ENCODE measurements at regions not wholly inside any gene's neighbourhood (a gene's known extent, or its start where the extent isn't known, plus 50 kb on each side); places are given as distances from the start of the nearest gene placed in this dataset.

- TF ChIP-seq EZH2 (IDR thresholded peaks at IDR 0.05; ENCODE audit: borderline replicate concordance, low read depth, low read length, poor library complexity, severe bottlenecking), result no peak
- TF ChIP-seq, protein P1, sequence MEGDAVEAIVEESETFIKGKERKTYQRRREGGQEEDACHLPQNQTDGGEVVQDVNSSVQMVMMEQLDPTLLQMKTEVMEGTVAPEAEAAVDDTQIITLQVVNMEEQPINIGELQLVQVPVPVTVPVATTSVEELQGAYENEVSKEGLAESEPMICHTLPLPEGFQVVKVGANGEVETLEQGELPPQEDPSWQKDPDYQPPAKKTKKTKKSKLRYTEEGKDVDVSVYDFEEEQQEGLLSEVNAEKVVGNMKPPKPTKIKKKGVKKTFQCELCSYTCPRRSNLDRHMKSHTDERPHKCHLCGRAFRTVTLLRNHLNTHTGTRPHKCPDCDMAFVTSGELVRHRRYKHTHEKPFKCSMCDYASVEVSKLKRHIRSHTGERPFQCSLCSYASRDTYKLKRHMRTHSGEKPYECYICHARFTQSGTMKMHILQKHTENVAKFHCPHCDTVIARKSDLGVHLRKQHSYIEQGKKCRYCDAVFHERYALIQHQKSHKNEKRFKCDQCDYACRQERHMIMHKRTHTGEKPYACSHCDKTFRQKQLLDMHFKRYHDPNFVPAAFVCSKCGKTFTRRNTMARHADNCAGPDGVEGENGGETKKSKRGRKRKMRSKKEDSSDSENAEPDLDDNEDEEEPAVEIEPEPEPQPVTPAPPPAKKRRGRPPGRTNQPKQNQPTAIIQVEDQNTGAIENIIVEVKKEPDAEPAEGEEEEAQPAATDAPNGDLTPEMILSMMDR (conservative IDR thresholded peaks at IDR 0.05; ENCODE audit: low read depth, low read length), result no peak
- no TSS peak for BruUV-seq (replicated peaks)
- ChIA-PET POLR2A (ENCODE audit: low non-redundant PET) (no interaction called here), CTCF (no interaction called here)
- DNase-seq (ENCODE audit: low spot score), result no peak
- no peaks in the 10 kb centered on the region for H3K36me3 ChIP-seq (ENCODE audit: insufficient read depth, low read length, poor library complexity, severe bottlenecking)
- no peaks in the 10 kb centered on the region for H3K9me3 ChIP-seq (ENCODE audit: low read depth, low read length, poor library complexity, severe bottlenecking)
- no peak overlapping the region for H3K27ac ChIP-seq (ENCODE audit: low read depth, low read length, poor library complexity, severe bottlenecking)
- intact Hi-C loops (cut with micrococcal nuclease; ENCODE audit: unreplicated experiment), result no loop called here
- no peaks in the 10 kb centered on the region for H3K4me1 ChIP-seq (ENCODE audit: insufficient read depth, low read length, poor library complexity, severe bottlenecking)
- H3K4me3 ChIP-seq (ENCODE audit: low read depth, low read length, poor library complexity, severe bottlenecking), result no peak overlapping the region
- no peaks in the 10 kb centered on the region for H3K27me3 ChIP-seq (replicated peaks; ENCODE audit: insufficient read depth, low read depth, low read length, poor library complexity)
These were observed 791.0 kb upstream of the DIAPH2 start for GRCh38 chrX:95893636-95894035.

GRCh38 chrX:95903490-95903889 lies 781.2 kb upstream of the DIAPH2 start:
- ChIA-PET POLR2A (ENCODE audit: low non-redundant PET) (no interaction called here), CTCF (no interaction called here)
- no TSS peak for BruUV-seq (replicated peaks)
- Histone ChIP-seq H3K27me3 (replicated peaks; ENCODE audit: insufficient read depth, low read depth, low read length, poor library complexity) (no peaks in the 10 kb centered on the region), H3K4me3 (ENCODE audit: low read depth, low read length, poor library complexity, severe bottlenecking) (no peak overlapping the region), H3K36me3 (ENCODE audit: insufficient read depth, low read length, poor library complexity, severe bottlenecking) (no peaks in the 10 kb centered on the region), H3K9me3 (ENCODE audit: low read depth, low read length, poor library complexity, severe bottlenecking) (no peaks in the 10 kb centered on the region), H3K27ac (ENCODE audit: low read depth, low read length, poor library complexity, severe bottlenecking) (no peak overlapping the region), H3K4me1 (ENCODE audit: insufficient read depth, low read length, poor library complexity, severe bottlenecking) (no peaks in the 10 kb centered on the region)
- intact Hi-C loops (cut with micrococcal nuclease; ENCODE audit: unreplicated experiment), result loop anchor here (10.0 kb wide), 1 partner anchor 139 kb away; no protein-coding TSS in a partner anchor
- no peak for TF ChIP-seq EZH2 (IDR thresholded peaks at IDR 0.05; ENCODE audit: borderline replicate concordance, low read depth, low read length, poor library complexity, severe bottlenecking)
- TF ChIP-seq, protein P1 (conservative IDR thresholded peaks at IDR 0.05; ENCODE audit: low read depth, low read length), result 0 out of 2 replicates have a peak, but pooled peaks have one; percentile 16
- DNase-seq (ENCODE audit: low spot score), result peak; percentile 14

DNA sequence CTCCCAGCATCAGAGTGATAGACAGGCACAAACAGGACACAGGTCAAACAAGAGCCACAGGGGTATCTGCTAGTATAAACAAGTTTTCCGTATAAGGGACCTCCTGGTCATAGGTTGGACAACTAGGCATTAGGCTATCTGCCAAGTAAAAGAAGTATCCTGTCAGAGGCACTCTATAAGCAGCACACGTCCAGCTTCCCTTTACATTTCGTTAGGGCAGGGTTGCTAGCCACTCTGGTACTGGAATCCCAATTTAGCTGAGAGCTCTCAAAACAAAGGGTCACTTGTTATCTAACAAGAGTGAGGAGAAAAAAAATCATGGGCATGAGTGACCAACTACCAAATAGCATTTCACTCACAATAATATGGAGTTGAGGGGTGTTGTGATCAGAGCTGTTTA lies 780.7 kb upstream of the DIAPH2 start:
- Histone ChIP-seq H3K4me1 (ENCODE audit: insufficient read depth, low read length, poor library complexity, severe bottlenecking) (no peaks in the 10 kb centered on the region), H3K27ac (ENCODE audit: low read depth, low read length, poor library complexity, severe bottlenecking) (no peak overlapping the region), H3K4me3 (ENCODE audit: low read depth, low read length, poor library complexity, severe bottlenecking) (no peak overlapping the region), H3K9me3 (ENCODE audit: low read depth, low read length, poor library complexity, severe bottlenecking) (no peaks in the 10 kb centered on the region), H3K36me3 (ENCODE audit: insufficient read depth, low read length, poor library complexity, severe bottlenecking) (no peaks in the 10 kb centered on the region), H3K27me3 (replicated peaks; ENCODE audit: insufficient read depth, low read depth, low read length, poor library complexity) (no peaks in the 10 kb centered on the region)
- intact Hi-C loops (cut with micrococcal nuclease; ENCODE audit: unreplicated experiment), result loop anchor here (10.0 kb wide), 1 partner anchor 139 kb away; no protein-coding TSS in a partner anchor
- ChIA-PET POLR2A (ENCODE audit: low non-redundant PET) (no interaction called here), CTCF (no interaction called here)
- DNase-seq (ENCODE audit: low spot score), result no peak
- no TSS peak for BruUV-seq (replicated peaks)
- TF ChIP-seq, protein P1 (conservative IDR thresholded peaks at IDR 0.05; ENCODE audit: low read depth, low read length), result no peak
- no peak for TF ChIP-seq EZH2 (IDR thresholded peaks at IDR 0.05; ENCODE audit: borderline replicate concordance, low read depth, low read length, poor library complexity, severe bottlenecking)

All from A673 (cell line).